ENCODE measurements at regions not wholly inside any gene's neighbourhood (a gene's known extent, or its start where the extent isn't known, plus 50 kb on each side); places are given as distances from the start of the nearest gene placed in this dataset.

DNA sequence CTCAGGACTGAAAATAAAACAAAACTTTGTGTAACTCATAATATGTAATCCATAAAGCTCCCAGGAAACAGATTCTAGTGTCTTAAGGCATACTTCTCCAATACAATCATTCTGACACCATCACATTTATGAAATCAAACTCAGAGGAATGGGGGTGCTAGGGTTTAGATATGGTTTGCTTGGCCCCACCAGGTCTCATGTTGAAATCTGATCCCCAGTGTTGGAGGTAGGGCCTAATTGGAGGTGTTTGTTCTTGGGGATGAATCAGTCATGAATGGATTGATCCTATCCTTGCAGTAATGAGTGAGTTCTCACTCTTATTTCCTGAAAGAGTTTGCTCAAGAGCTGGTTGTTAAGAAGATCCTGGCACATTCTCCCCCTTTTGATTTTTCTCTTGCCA is 380.9 kb downstream of the ETS1 start:
- Histone ChIP-seq H3K79me2 (ENCODE audit: control insufficient read depth, insufficient read depth, low read length) (no peaks in the 10 kb centered on the region), H2AFZ (ENCODE audit: control insufficient read depth, low read depth, low read length) (no peak overlapping the region), H3K36me3 (ENCODE audit: control insufficient read depth in 2 of 2, insufficient read depth in 2 of 2, low read length in 1 of 2) (no peaks in the 10 kb centered on the region), H3K4me3 (no peak overlapping the region), H3K4me1 (ENCODE audit: control insufficient read depth, insufficient read depth, low read length) (no peaks in the 10 kb centered on the region), H4K20me1 (ENCODE audit: control insufficient read depth, insufficient read depth) (no peaks in the 10 kb centered on the region), H3K4me2 (ENCODE audit: control insufficient read depth, insufficient read depth) (no peak overlapping the region), H3K27ac (ENCODE audit: control insufficient read depth, insufficient read depth) (no peak overlapping the region), H3K9me3 (replicated peaks; ENCODE audit: control insufficient read depth, insufficient read depth, low read length) (no peaks in the 10 kb centered on the region), H3K27me3 (replicated peaks in 1 of 2; ENCODE audit: control insufficient read depth in 2 of 2, insufficient read depth in 2 of 2, low read length in 1 of 2) (no peaks in the 10 kb centered on the region; a peak in 1 of 4 replicates), H3K9ac (ENCODE audit: control insufficient read depth, insufficient read depth, low read length) (no peak overlapping the region)
- TF ChIP-seq SMAD1 (IDR thresholded peaks at IDR 0.05; ENCODE audit: low read depth, partially characterized antibody) (no peak), JUNB (IDR thresholded peaks at IDR 0.05) (no peak), BRCA1 (IDR thresholded peaks at IDR 0.05; ENCODE audit: low read depth, low read length) (no peak), EZH2 (IDR thresholded peaks at IDR 0.05; ENCODE audit: borderline replicate concordance, control insufficient read depth, low read depth, low read length) (no peak), KAT2A (conservative IDR thresholded peaks at IDR 0.05; ENCODE audit: control insufficient read depth, low read depth, low read length) (no peak), NFYB (IDR thresholded peaks at IDR 0.05; ENCODE audit: insufficient read depth, low read depth, low read length) (no peak), SP1 (IDR thresholded peaks at IDR 0.05; ENCODE audit: low read depth, low read length) (no peak), NFIC (IDR thresholded peaks at IDR 0.05; ENCODE audit: low read depth, low read length) (no peak)
- TF ChIP-seq, protein P1, sequence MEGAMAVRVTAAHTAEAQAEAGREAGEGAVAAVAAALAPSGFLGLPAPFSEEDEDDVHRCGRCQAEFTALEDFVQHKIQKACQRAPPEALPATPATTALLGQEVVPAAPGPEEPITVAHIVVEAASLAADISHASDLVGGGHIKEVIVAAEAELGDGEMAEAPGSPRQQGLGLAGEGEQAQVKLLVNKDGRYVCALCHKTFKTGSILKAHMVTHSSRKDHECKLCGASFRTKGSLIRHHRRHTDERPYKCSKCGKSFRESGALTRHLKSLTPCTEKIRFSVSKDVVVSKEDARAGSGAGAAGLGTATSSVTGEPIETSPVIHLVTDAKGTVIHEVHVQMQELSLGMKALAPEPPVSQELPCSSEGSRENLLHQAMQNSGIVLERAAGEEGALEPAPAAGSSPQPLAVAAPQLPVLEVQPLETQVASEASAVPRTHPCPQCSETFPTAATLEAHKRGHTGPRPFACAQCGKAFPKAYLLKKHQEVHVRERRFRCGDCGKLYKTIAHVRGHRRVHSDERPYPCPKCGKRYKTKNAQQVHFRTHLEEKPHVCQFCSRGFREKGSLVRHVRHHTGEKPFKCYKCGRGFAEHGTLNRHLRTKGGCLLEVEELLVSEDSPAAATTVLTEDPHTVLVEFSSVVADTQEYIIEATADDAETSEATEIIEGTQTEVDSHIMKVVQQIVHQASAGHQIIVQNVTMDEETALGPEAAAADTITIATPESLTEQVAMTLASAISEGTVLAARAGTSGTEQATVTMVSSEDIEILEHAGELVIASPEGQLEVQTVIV (IDR thresholded peaks at IDR 0.05; ENCODE audit: borderline replicate concordance, partially characterized antibody), result no peak
- TF ChIP-seq, protein P2, sequence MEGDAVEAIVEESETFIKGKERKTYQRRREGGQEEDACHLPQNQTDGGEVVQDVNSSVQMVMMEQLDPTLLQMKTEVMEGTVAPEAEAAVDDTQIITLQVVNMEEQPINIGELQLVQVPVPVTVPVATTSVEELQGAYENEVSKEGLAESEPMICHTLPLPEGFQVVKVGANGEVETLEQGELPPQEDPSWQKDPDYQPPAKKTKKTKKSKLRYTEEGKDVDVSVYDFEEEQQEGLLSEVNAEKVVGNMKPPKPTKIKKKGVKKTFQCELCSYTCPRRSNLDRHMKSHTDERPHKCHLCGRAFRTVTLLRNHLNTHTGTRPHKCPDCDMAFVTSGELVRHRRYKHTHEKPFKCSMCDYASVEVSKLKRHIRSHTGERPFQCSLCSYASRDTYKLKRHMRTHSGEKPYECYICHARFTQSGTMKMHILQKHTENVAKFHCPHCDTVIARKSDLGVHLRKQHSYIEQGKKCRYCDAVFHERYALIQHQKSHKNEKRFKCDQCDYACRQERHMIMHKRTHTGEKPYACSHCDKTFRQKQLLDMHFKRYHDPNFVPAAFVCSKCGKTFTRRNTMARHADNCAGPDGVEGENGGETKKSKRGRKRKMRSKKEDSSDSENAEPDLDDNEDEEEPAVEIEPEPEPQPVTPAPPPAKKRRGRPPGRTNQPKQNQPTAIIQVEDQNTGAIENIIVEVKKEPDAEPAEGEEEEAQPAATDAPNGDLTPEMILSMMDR (IDR thresholded peaks at IDR 0.05 in 2 of 3, conservative IDR thresholded peaks at IDR 0.05 in 1 of 3; ENCODE audit: control insufficient read depth in 2 of 3, extremely low read depth in 1 of 3, insufficient read depth in 1 of 3, low read depth in 3 of 3, low read length in 3 of 3), result no peak
- intact Hi-C loops (cut with micrococcal nuclease; ENCODE audit: unreplicated experiment), result no loop called here
- no peak for DNase-seq (ENCODE audit: low read depth, low spot score)
- FAIRE-seq, result no peak
- ChIA-PET RAD21 (ENCODE audit: unreplicated experiment) (no interaction called here), POLR2A (no interaction called here), SMC1A (ENCODE audit: uncharacterized antibody, unreplicated experiment) (no interaction called here), CTCF (interaction anchor here (1.0 to 1.3 kb wide), 2 partner anchors 33 to 49 kb away, joined by 3 to 5 read pairs; no protein-coding TSS in a partner anchor)
- ATAC-seq, result no peak
- BruUV-seq (replicated peaks), result no TSS peak
- in situ Hi-C loops (cut with MboI), result no loop called here

All from GM12878 (cell line).